NCI-H1694 (cell line): ENCODE measurements at regions not wholly inside any gene's neighbourhood (a gene's known extent, or its start where the extent isn't known, plus 50 kb on each side); places are given as distances from the start of the nearest gene placed in this dataset.
A peak's percentile ranks its signal among the peaks of the same experiment; 100 is the strongest.
"Not testable (repeated sequence)": the region's sequence is repeated elsewhere in the genome, so short reads cannot be mapped to it uniquely, and the experiment has no call there.

Experiments
- DNase-seq: peaks from one replicate; lab custom pipeline; 2025; lab: John Stamatoyannopoulos, UW

- no peak for DNase-seq
These were observed 1000.4 kb downstream of the MAT2B start for GRCh38 chr5:164505791-164506190.

- no peak for DNase-seq
These were observed 1012.8 kb downstream of the MAT2B start for GRCh38 chr5:164518067-164518740.

DNA sequence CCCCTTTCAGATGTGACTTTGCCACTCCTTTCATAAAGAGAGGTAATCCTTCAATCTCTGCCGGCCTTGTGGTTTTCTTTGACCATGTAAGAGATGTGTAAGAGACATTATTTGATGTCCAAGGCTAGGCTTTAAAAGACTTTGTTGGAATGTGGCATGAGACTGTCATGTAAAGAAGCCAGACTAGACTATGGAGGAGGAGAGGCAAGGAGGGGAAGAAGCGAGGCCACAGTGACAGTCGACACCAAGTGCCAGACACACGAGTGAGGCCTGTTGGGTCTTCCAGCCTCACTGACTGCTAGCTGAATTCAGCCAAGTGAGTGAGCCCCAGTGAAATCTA, 1013.3 kb downstream of the MAT2B start:
- no peak for DNase-seq

DNA sequence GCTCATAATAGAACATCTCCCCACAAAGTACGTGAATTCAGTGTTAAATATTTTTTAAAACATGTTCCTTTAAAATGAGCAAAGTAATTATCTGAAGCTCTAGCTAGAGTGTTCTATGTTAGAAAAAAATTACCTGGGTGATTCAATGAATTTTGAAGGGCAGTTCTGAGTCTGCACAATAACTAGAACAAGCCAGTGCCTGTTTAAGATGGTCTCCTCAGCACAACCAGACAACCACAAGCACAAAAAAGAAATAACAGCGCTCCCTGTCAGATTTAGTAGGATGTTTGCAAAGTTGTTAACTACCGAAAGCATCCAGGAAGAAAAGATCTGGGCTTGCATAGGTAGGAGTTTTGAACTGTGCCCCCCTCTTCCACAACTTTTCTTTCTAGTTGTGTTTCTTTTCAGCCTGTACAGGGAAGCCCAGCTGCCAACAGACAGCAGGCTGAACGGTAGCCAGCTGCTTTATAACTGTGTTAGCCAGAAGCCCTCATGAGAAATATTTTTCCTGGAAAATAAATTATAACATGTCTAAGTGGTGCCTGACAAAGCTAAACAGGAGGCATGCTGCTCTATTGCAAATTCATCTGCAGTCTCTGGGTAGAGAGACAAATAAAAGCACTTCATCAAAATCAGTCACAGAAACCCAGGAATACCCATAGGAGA, 1026.9 kb downstream of the MAT2B start:
- DNase-seq, result no peak

DNA sequence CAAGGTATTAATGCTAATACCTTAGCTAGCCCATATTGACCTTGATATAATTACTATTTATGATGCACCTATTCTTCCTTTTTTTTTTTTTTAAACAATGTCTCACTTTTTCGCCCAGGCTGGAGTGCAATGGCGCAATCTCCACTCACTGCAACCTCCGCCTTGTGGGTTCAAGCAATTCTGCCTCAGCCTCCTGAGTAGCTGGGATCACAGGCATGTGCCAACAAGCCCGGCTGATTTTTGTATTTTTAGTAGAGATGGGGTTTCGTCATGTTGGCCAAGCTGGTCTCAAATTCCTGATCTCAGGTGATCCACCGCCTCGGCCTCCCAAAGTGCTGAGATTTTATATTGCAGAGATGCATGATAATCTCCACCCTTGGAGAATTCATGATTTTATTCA, 1028.0 kb downstream of the MAT2B start:
- not testable (repeated sequence) for DNase-seq

DNA sequence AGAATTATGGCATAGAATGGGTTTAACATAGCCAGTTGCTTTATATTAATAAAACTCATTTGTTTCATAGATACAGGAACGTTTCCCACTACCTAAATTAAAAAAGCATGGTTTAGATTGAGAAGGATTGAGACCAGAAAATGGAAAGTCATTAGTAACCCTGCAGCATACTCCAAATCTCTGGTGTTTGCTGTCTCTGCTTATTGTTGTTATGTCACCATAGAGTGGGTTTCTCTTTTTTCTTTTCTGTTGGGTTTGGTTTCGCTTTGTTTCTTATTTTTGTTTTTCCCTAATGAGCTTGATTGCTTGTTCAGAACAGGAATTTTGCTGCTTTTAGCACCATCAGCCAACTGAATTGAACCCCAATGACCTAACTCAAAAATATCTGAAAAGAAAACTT, 1034.8 kb downstream of the MAT2B start:
- DNase-seq, result no peak

- no peak for DNase-seq
These were observed 1040.1 kb downstream of the MAT2B start for GRCh38 chr5:164545507-164545906.

DNA sequence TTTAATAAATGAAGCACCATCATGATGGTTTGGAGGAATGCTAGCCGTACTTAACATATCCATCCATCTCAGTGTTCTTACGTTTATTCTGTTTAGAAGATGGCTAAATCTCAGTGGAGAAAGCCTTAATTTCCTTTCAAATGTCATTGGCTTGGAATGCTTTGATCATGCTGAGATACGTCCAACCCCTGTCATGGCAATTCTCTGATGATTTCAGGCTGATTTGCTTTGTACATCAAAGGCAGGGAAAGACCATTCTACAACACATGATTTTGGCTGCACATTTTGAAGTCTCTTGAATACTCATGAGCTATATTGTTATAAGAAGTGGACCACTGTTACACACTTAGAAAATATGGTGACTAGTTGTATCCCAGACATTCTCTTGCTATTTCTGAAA, 1048.4 kb downstream of the MAT2B start:
- no peak for DNase-seq

- DNase-seq, result no peak
These were observed 1050.4 kb downstream of the MAT2B start for GRCh38 chr5:164555809-164556208.

GRCh38 chr5:164560216-164560615, 1054.8 kb downstream of the MAT2B start:
- no peak for DNase-seq

DNA sequence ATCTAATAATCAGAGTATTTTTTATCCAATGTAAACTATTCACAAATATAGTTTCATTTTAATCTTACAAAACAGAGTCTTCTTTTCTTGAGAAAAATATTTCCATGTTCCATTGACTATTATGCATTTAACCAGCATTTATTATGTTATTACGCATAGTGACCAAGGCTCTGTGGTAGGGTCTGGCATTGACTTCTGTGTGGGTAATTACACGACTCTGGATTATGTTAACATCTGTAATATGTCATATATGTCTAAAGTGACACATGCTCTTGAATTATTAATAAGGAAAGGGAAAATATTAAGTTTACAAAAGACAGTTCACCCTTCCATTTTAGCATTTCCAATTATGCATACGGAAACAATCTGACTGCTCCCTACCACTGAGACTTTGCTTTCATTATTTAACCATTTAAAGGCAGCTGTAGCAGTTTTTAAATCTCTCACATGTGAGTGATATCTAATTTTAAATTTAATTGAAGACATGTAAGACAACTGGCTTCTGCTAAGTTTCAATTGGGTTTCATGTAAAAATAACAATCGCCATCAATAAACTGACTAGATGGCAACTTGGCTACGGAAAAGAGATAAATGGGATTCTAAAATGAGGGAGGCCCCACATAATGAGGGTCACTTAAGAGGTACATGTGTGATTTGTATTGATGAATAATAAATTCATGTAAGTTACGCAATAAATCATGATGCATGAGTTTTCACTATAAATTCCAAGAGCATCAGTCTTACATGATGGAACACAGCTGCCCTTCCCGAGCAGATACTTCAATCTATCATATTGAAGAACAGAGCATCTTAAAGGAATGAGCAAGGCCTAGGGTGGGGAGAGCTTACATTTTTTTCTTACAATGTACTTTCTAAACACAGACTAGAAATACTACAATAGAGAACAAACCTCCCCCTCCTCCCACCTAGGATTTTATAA, 1056.8 kb downstream of the MAT2B start:
- no peak for DNase-seq

GRCh38 chr5:164563370-164563769, 1058.0 kb downstream of the MAT2B start:
- no peak for DNase-seq

GRCh38 chr5:164573397-164573796, 1068.0 kb downstream of the MAT2B start:
- DNase-seq, result no peak

DNA sequence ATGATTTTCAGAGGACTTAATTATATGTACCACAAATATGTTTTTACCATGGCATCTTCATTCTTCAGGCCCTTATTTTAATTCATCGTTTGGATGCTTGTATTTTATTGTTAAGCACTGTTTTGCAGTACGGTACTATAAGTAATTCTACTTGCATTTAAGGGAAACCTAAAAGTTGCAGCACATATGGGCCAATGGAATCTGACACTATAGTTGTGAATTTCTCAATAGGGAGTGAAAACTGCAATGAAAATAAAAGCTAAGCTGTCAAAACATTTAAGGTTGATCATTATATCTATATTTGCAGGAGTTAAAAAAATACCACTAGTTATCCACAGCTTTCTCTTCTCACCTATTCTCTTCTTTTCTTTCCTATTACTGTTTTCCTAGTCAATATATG, 1071.8 kb downstream of the MAT2B start:
- DNase-seq, result no peak

DNA sequence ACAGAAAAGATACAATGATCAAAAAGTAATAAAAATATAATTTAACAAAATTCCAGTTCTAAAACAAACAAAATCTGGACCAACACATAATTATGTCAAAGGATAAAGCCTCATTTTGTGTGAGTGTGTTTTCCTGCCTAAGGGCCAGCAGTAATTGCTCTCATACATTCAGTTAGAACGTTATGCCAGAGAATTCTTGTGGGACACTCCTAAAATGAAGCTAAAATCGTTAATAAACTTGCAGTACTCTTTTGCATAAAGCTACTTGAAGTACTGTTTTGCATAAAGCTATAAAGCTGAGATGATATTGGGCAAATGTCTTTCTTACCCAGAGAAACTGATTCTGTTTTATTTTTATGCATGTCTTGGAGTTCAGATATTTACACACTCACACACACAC, 1072.3 kb downstream of the MAT2B start:
- DNase-seq, result no peak

DNA sequence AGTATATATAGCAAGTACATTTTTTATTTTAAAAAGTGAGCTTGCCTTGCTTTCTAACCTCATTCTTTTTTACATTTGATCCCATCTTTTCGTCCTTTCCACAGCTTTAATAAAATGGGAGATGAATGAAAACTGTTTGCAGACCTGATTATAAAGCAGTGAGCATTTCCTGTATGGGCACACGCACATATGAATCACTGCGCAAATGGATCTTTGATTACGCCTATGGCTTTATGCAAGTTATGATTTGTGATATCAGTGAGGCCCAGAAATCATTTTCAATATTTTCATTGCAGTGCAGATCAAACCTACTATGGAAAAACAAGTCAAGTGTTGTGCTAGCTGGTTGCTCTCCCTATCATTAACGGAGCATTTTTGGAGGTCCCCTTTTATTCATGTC, 1073.0 kb downstream of the MAT2B start:
- DNase-seq, result no peak

DNA sequence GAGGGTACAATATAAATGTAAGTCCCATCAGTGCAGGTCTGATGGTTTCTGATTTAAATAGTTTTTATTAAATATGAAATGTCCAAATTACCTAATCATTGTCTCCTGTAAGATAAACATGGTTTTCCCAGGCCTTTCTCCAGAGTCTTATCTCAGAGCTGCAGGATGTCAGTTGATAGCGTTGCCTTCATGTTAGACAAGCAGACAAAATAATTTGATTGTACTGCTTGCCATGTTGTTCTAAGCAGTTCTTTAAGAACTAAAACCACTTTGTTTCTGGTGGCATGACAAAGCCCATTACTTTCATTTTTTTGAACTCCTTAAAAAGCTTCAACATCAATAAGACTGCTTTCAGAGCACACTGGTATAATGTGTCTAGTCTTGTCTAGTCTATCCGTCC, 1073.5 kb downstream of the MAT2B start:
- no peak for DNase-seq

- no peak for DNase-seq
These were observed 1074.7 kb downstream of the MAT2B start for GRCh38 chr5:164580155-164580554.

DNA sequence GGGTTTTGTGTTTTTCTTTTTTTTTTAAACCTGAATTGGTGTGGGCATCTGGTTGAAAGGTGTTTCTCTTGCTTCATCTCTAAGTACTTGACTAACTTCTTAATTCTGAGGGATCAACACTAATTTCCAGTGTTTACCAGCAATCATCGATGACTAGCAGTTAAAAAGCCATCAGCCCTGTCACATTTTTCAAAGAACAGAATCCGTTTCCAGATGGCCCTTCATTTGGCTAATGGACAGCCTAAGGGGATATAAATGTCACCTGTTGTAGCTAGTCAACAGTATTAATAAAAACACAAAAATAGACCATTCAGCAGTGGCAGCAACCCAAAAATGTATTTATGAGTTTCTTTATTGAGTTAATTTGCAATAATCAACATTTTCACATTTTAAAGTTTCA, 1076.5 kb downstream of the MAT2B start:
- DNase-seq, result no peak

DNA sequence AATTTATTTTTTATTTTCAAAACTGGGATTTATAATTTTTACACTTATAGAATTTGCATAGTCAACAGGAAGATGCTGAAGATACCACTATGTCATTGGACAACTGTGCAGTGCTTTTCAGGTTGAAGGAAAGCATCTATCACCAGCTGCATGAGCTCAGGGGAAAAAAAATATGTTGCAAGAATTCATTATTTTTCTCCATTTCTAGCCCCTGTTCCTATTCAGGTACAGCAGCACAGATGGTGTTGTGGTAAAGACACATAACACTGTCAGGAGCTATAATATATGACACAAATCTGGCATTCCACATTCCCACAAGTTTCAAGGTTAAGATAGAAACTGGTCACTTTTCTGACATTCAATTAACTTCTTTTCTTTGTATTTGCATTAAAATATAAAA, 1088.6 kb downstream of the MAT2B start:
- DNase-seq, result no peak

DNA sequence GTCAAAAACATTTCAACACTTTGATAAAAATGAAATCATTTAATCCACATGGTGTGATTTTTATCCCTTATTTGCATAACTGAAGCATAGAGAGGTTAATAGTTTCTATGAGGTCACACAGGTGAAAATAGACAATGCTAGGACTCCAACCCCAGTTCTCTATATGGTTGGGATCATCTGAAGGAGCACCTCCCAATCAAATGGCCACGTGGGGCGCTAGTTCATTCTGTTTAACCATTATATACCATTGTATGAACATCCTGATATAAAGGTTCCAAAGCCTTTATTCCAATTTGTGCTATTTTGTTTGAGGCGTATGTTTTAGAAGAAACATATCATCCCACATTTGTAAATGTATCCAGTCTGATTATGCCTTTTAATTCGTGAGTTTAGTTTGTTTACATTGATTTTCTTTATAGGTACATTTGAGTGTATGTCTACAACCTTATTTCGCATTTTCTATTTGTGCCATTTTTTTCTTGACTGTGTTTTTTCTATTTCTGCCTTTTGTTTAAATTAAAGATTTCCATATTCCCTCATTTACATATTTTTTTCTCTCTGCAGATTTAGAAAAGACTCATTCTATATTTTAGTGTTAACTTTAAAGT, 1092.0 kb downstream of the MAT2B start:
- DNase-seq, result peak; percentile 16

GRCh38 chr5:164600274-164600673, 1094.9 kb downstream of the MAT2B start:
- DNase-seq, result no peak
